ENCODE measurements at regions not wholly inside any gene's neighbourhood (a gene's known extent, or its start where the extent isn't known, plus 50 kb on each side); places are given as distances from the start of the nearest gene placed in this dataset.

DNA sequence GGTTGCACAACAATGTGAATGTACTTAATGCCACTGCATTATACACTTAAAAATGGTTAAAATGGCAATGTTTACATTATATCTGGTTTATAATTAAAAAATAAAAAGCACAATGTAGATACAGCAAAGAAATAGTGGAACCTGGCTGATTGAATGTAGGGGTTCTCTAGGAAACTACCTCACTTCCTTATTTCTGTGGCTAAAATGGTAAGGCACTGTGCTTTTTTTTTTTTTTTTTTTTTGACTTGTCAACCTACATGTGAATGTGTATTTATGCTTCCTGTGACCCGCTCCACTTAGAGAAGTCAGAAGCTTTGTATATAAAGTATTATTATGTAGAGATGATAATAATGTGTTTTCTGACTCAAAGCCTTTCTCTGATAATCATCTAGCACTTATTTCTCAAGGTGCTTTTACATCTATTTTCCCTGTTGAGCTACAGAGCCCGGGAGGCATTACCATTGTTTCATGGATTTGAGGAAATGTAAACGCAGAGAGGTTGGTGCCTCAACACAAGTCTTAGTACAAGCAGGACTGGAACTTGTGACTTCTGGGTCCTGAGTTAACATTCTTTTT is 55.0 kb downstream of the SOX4 start:
- no peak for DNase-seq

DNA sequence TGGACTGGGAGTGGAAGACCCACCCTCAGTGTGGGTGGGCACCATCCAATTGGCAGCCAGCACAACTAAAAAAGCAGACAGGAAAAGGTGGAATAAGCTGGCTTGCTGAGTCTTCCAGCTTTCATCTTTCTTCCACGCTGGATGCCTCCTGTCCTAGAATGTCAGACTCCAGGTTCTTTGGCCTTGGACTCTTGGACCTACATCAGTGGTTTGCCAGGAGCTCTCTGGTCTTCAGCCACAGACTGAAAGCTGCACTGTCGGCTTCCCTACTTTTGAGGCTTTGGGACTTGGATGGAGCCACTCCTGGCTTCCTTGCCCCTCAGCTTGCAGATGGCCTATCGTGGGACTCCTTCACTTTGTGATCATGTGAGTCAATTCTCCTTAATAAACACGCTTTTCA is 59.8 kb downstream of the SOX4 start:
- DNase-seq: no peak

DNA sequence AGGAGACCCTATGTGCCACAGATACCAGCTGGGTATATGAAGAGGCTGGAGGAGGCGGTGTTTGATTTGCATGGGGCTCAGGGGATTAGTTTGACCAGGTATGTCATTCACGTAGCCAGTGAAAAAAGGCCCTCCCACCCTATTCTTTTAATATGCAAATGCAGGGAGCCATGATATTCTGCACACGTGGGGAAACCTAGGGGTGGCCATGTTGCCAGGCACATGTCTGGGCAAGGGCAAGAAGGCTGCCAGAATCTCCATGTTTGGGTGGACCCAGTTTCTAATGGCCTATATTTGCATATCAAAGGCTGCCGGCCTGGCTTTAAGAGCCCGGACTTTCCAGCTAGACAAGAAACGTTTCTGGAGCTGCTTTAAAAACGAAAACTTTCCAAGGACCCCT is 60.4 kb downstream of the SOX4 start:
- no peak for DNase-seq

GRCh38 chr6:21654361-21654760 is 60.8 kb downstream of the SOX4 start:
- DNase-seq: no peak

GRCh38 chr6:21663966-21664313 is 70.4 kb downstream of the SOX4 start:
- no peak for DNase-seq

DNA sequence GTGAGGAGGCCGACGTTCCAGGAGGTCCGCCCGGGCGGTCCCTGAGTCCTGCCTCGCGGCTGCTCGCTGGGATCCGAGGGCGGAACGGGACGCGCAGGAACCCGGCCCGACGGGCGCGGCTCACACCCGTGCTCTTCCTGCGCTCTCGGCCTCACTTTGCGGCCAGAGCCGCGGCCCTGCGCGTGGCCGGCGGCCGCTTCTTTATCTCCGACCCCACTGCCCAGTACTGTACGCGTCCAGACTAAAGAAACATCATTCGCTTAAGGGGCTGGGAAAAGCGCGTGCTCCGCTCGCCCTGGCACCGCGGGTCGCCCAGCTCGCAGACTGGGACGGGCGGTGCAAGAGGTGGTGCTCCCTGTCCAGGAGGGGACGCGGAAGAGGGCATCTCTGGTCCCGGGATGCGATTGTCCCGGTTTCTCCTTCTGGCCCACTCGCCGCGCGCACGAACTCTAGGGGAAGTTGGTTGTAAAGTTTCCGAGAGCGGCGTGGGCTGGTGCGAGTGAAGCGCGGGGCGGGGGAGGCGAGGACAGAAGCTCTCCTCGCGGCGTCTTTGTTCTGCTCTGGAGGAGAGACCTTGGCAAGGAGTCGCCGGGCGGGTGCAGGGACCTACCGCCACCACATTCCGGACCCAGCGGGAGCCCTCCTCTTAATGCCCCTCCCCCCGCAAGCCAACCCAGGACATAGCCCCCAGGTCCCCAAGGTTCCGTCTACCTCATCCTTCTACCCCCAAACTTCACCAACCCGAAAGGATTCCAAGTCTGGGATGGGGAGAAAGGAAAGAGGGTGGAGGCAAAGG is 71.0 kb downstream of the SOX4 start:
- DNase-seq: no peak

- no peak for DNase-seq
Observed at GRCh38 chr6:21665110-21665391, 71.5 kb downstream of the SOX4 start.

DNA sequence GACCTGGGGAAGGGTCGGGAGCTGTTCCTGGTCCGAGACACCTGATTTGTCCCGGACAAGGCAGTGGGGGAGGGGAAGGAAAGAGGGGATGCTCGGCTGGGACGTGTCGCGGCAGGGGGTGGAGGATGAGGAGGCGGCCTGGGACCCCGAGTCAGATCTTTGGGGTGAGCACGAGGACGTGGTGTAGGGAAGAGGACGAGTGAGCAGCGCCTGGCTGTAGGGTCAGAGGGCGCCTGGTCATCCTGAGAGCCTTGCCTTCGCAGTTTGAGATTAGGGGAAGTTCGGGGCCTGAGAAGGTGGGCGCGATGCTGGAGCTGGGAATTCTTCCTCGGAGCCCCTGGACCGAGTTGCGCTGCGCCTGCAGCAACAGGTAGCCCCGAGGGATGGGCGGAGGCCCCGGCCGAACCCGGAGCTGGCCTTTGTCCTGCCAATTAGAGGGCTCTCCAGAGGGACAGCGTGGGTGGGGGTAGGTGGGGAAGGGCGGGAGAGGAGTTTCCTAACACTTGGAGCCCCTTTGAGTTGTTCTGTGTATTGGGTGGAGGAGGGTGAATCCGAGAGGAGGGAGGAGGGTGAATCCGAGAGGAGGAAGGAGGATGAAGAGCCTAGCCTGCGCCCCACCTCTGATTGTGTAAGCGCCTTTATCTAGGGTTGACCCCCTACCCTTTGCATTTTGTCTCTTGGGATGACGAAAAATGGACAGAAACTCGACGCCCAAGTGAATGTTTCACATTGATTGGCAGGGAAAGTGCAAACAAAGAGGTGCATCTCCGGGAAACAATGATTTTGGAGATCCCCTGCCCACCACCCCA is 72.0 kb downstream of the SOX4 start:
- no peak for DNase-seq

GRCh38 chr6:21666201-21666691 is 72.7 kb downstream of the SOX4 start:
- no peak for DNase-seq

GRCh38 chr6:21666853-21667681 is 73.5 kb downstream of the SOX4 start:
- no peak for DNase-seq

GRCh38 chr6:21668795-21669194 is 75.2 kb downstream of the SOX4 start:
- DNase-seq: no peak

DNA sequence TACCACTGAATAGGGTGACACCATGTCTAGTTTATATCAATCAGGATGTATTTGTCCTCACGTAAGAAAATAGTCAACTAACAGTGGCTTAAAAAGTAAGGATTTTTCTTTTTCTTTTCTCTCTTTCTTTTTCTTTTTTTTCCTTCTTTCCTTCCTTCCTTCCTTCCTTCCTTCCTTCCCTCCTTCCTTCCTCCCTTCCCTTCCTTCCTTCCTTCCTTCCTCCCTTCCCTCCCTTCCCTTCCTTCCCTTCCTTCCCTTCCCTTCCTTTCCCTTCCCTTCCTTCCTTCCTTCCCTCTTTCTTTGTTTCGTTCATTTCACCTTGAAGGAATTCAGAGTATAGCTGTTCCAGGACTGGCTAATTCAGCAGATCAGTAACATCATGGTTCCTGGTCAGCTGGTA is 83.2 kb downstream of the SOX4 start:
- no peak for DNase-seq

- no peak for DNase-seq
Observed at GRCh38 chr6:21678990-21679389, 85.4 kb downstream of the SOX4 start.

- no peak for DNase-seq
Observed at GRCh38 chr6:21679761-21680265, 86.3 kb downstream of the SOX4 start.

DNA sequence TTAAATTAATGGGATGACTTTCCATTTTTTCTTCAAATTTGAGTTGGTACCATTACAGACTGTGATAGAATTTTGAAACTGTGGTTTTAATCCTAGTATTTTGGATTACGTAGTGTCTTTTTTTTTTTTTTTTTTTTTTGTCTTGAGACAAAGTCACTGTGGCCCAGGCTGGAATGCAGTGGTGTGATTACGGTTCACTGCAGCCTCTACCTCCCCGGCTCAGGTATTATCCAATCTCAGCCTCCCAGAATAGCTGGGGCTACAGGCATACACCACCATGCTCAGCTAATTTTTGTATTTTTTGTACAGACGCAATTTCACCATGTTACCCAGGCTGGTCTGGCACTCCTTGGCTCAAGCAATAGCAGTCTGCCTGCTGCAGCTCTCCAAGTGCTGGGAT is 87.1 kb downstream of the SOX4 start:
- no peak for DNase-seq

DNA sequence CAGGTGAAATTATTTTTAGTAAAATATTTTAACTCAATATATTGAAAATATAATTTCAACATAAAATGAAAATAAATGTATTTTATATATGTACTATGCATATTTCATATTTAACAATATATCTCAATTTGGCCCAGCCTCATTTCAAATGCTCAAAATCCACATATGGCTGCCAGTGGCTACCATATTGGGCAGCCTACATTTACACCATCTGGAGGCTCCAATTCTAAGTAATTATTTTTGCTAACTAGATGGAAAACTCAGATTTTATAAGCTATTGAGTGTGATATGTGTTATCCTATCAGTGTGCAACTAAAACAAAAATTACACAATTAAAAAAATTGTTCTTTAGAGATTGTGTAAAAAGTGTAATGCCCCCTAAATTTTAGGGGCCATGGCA is 96.9 kb downstream of the SOX4 start:
- DNase-seq: no peak

GRCh38 chr6:21691685-21692346 is 98.3 kb downstream of the SOX4 start:
- DNase-seq: no peak

DNA sequence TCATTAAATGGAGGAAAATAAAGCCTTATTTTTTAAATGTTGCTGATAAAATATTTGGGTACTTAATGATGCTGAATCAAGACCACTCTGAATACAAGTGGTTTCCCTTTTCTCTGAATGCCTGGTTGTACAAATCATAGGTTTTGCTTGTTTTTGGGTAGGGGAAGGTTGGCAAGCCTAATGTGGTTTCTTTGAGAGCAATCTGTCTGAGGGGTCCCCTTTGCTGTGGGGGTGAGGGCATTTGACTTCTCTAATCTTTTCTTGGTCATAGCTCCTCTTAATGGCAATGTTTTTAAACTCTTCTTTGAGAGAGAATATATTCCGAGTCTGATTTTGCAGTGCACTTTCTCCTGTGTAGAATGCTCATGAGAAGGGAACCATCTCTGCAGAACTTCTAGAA is 99.2 kb downstream of the SOX4 start:
- no peak for DNase-seq

GRCh38 chr6:21694168-21694567 is 100.6 kb downstream of the SOX4 start:
- DNase-seq: no peak

GRCh38 chr6:21707524-21708319 is 114.2 kb downstream of the SOX4 start:
- no peak for DNase-seq

GRCh38 chr6:21708320-21708580 is 114.7 kb downstream of the SOX4 start:
- DNase-seq: no peak

GRCh38 chr6:21710216-21710615 is 116.7 kb downstream of the SOX4 start:
- no peak for DNase-seq
